CD4-positive, alpha-beta T cell treated with Interferon alpha-2 for 1 hour (primary cell): ENCODE measurements at regions not wholly inside any gene's neighbourhood (a gene's known extent, or its start where the extent isn't known, plus 50 kb on each side); places are given as distances from the start of the nearest gene placed in this dataset.

Experiments
- DNase-seq, 2 donors: peaks; one replicate each; pipeline ENCODE4 v3.0.0-alpha.2; 2020 to 2022

GRCh38 chr10:44689368-44689767 lies 221.8 kb upstream of the TMEM72 start:
- DNase-seq: no peak

DNA sequence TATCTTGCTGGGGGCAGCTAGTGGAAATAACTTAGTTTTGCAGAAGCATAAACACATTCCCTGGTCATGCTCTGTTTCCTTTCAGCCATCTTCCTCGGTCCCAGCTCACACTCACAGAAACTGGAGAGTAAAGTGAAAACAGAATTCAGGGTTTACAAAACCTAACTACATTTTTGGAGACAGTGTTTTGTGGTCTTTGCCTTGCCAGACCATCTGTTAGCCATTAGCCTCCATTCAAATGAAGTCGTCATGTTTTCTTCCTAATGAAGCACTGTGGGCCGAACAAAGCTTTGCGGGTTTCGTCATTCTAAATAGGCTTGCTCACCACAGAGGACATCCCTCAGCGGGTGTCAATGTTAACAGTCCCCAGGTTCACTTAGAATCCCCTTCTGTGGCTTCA lies 214.6 kb upstream of the TMEM72 start:
- DNase-seq: no peak

DNA sequence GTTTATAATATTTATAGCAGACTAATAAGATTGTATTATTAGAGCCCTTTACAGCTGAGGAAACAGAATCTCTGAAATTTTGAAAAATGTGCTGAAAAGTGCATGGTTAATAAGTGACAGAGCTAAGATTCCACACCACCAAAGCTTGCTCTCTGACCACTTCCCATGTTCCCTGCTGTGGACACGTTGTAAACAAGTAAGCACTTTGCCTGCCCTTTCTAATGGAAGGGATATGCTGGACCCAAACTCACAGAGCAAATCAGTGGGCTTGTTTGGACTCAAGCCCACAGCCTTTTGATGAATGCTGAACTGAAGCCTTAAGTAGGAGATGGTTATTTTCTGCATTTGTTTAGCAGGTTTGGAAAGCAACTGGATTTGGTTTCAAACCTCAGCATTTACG lies 214.0 kb upstream of the TMEM72 start:
- no peak for DNase-seq

DNA sequence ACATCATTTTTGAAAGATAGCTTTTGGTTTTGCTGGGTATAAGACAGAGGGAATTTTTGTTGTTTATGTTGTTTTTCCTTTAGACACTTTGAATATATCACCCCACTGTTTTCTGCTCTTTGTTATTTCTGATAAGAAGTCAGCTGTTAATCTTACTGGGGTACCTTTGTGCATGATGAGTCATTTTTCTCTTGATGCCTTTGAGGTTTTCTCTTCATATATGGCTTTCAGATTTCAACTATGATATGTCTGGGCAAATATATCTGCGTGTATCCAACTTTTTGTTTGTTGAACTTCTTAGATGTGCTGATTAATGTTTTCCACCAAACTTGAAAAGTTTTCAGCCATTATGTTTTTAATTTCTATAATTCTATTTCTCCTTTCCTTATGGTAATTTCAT lies 208.6 kb upstream of the TMEM72 start:
- no peak for DNase-seq

DNA sequence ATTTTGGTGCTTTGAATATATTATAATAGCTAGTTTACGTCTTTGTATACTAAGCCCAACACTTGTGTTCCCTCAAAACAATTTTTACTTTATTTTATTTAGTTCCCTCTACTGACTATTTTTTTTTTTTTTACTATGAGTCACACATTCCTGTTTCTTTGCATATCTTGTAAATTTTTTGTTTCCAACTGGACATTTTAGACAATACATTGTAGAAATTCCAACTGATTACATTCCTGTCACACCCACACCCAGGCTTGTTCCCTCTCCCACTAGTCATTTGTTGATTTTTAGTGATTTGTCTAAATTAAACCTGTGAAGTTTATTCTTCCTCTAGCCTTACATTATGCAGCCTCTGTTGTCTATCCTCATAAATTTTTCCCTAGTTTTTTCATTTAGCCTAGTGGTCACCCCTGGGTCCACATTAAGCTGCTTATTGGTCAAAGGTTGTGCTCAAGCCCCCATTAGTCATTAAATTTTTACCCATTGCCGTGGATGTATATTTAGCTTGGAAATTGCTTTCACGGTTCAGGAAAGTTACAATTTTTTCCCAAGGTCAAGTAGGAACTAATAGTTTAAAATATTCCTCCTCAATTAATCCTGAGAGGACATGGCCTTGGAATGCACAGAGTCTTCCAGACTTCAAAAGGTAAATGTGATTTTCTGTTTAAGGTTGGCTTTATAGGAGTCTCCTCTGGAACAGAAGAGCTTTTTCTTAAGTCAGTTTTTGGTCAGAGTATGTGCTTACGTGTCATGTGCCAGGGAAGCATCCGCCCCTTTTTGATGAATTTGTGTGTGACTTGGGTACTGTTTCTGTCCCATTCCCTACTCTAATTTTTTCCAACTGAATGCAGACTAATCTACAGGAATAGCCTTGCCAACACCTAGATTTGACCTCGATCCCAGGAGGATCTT lies 207.6 kb upstream of the TMEM72 start:
- DNase-seq: no peak

- no peak for DNase-seq
Observed at GRCh38 chr10:44704616-44705015, 206.5 kb upstream of the TMEM72 start.

DNA sequence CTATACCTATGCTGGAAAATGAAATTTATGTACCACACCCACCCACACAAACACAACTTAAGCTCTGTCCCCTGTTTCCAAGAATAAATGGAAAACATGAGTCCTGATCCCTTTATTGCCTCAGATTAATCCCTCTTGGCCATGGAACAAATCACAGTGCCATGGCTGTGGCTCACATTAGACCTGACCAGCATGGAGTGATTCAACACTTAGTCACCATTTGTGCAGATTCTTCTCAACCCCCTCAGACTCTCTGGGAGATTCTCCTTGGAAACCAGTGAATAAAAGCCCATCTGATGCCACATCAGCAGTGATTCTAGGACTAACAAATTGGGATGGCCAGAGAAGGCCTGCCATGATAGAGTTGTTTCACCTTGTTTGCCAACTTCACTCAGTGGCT lies 204.4 kb upstream of the TMEM72 start:
- DNase-seq: no peak

GRCh38 chr10:44713307-44713706 lies 197.8 kb upstream of the TMEM72 start:
- DNase-seq: no peak

DNA sequence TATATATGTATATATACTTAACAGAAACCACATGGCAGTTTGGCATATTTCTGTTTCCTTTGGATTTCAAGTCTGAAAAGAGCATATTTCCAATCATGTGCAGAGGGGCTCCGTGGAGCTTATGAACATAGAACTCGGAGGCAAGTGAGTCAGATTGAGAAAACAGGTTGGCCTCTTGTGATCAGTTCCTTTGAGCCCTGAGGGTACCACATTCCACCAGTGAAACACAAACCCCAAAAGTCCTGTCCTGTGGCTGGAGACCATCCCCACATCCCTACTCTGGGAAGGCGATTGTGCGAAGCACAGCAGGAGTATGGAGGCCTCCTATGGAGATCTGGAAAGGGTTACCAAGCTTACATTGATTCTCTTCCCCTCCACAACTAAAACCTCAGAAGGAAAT lies 196.7 kb upstream of the TMEM72 start:
- no peak for DNase-seq

- no peak for DNase-seq
Observed at GRCh38 chr10:44715136-44715535, 196.0 kb upstream of the TMEM72 start.

- DNase-seq: no peak
Observed at GRCh38 chr10:44716470-44717015, 194.6 kb upstream of the TMEM72 start.

- DNase-seq: no peak
Observed at GRCh38 chr10:44723082-44723481, 188.1 kb upstream of the TMEM72 start.

DNA sequence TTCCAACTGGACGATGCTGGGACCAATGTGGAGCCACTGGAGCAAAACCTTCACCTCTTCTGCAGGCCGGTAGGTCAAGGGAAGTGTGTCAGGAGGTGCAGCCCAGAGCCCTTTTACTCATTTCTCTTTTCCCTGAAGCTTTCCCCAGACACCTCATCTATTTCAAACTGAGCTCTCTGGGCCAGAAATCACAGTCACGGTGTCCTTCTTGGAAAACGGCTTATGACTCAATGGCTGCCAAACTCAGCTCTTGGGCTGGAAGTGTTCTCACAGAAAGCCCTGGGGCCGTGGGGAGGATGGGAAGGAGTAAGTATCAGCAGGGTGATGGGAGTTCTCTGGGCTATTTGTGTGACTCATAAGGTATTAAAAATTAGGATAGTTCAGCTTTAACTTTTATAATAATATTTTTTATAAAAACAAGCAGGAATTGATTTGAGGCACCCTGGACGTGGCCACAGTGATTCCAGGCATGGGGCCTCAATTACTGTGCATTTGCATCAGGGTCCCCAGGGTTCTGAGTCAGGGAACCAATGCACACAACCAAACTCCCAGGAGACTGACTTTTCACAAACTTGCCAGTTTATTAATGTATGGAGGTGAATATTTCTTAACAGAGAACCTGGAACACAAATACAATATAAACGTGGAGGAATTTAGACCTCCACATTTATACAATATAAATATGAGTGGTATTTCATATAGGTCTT lies 187.4 kb upstream of the TMEM72 start:
- DNase-seq: no peak

GRCh38 chr10:44724415-44725174 lies 186.5 kb upstream of the TMEM72 start:
- DNase-seq: no peak

DNA sequence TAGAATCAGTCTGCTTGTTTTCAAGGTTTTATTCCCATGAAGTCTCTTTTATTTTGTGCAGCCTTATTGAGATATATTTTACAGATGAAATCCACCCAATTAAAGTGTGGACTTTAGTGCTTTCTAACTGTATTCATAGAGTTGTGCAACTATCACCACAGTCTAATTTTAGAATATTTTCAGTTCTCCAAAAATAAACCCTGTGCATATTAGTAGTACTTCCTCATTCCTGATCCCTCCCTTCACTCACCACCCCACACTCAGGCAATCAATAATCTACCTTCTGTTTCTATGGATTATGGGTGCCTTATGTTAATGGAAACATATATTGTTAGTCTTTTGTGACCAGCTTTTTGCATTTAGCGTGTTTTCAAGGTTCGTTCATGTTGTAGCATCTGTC lies 185.7 kb upstream of the TMEM72 start:
- DNase-seq: no peak

DNA sequence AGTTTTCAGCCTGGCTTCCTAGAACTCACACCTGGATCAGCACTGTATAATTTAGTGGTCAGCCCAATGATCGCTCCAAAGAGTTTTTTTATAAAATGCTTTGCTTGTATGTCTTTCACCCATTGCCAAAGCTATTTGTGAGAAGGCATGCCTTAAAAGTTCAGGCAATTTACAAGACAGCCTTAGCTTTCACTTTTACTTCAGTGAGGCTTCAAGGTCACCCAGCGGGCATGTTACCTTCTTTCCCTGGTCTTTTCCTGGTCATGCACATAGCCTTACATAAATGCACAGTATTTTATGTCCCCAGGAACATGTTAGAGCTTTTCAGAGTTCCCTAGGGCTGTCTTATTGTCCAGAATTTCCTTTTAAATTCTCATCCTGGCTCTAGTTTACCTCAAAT lies 179.9 kb upstream of the TMEM72 start:
- no peak for DNase-seq

- DNase-seq: no peak
Observed at GRCh38 chr10:44733501-44734488, 177.3 kb upstream of the TMEM72 start.

DNA sequence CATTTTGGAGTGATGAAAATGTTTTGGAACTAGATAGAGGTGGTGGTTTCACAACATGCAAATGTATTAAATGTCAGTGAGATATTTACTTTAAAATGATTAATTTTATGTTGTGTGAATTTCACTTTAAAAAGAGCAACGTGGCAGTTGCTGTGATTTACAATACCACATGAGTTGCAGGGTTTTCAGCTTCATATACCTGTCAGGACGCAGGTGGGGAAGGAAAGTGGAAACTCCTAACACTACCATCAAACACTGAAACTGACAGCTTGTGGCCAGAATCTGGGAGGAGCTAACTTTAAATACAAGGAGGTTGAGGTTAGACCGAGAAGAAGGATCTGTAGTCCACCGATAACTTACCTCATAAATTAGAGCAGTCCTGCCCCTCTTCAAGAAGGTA lies 168.9 kb upstream of the TMEM72 start:
- DNase-seq: no peak

- no peak for DNase-seq
Observed at GRCh38 chr10:44743535-44743934, 167.6 kb upstream of the TMEM72 start.

DNA sequence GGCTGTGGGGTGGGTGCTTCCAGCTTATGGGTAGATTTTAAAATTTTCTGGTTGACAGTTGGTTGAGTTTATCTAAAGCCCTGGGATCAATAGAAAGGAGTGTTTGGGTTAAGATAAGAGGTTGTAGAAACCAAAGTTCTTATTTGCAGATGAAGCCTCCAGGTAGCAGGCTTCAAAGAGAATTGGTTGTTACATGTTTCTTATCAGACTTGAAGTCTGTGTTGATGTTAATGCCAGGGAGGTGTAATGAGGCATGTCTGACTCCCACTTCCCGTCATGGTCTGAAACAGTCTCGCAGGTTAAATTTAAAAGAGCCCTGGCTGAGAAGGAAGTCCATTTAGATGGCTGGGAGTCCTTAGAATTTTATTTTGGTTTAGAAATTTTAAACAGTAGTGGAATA lies 165.2 kb upstream of the TMEM72 start:
- no peak for DNase-seq

DNA sequence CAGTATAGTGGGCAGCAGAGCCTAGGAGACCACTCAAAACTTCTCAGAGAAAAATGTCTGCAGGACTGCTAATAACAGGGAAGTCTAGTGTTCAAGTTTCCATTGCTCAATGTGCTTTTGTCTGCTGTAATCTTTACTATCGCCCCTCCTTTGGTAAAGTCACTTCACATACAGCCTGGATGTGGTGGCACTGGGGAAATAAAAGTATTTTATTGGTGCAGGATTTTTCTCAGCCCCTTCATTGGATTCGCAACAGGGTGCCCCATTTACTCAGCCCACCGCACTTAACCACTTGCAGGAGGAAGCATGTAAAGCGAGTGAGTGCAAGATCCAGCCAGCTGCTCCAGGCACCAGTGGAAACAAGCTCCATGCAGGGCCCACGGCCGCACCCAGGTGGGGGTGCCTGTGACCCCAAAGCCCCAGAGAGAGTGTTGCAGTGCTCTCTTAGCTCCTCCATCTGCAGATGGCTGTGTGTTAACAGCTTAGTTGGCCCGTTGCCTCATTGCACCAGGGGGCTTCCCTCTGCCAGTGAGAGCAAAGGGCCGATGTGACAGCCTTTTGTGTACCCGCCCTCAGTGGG lies 163.5 kb upstream of the TMEM72 start:
- no peak for DNase-seq

GRCh38 chr10:44749151-44749550 lies 162.0 kb upstream of the TMEM72 start:
- no peak for DNase-seq
